ENCODE measurements at regions not wholly inside any gene's neighbourhood (a gene's known extent, or its start where the extent isn't known, plus 50 kb on each side); places are given as distances from the start of the nearest gene placed in this dataset.
"Not testable (repeated sequence)": the region's sequence is repeated elsewhere in the genome, so short reads cannot be mapped to it uniquely, and the experiment has no call there.

GRCh38 chr21:14290576-14290975 lies 74.6 kb downstream of the RBM11 start:
- intact Hi-C loops (cut with micrococcal nuclease) = no loop called here
- H3K4me3 Mint-ChIP-seq = no peak overlapping the region
- POLR2A ChIA-PET = no interaction called here
- H3K9me3 Mint-ChIP-seq = no peaks in the 10 kb centered on the region
- no peak for ATAC-seq
- no peaks in the 10 kb centered on the region for H3K36me3 Mint-ChIP-seq (ENCODE audit: low read depth)
- CTCF ChIA-PET = no interaction called here
- no peak for TF ChIP-seq CTCF (IDR thresholded peaks at IDR 0.05)
- no peaks in the 10 kb centered on the region for H3K4me1 Mint-ChIP-seq (ENCODE audit: low read depth)
- H3K27me3 Mint-ChIP-seq = no peaks in the 10 kb centered on the region
- no peak overlapping the region for H3K27ac Mint-ChIP-seq
- no peak for DNase-seq

DNA sequence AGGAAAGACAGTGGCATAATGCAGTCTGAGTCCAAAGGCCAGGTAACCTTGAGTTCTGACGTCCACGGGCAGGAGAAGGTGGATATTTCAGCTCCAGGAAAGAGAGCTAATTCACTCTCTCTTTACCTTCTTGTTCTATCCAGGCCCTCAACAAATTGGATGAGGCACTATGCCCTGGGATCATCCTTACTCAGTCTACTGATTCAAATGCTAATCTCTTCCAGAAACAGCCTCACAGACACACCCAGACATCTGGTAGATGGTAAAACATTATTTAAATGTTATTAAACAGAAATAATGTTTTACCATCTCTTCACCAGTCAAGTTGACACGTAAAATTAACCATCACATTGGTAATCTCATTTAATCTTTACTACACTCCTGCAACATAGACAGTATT lies 73.0 kb downstream of the RBM11 start:
- Mint-ChIP-seq H3K36me3 (ENCODE audit: low read depth) (no peaks in the 10 kb centered on the region), H3K4me1 (ENCODE audit: low read depth) (no peaks in the 10 kb centered on the region), H3K4me3 (no peak overlapping the region), H3K9me3 (no peaks in the 10 kb centered on the region), H3K27ac (no peak overlapping the region), H3K27me3 (no peaks in the 10 kb centered on the region)
- ATAC-seq = no peak
- no peak for TF ChIP-seq CTCF (IDR thresholded peaks at IDR 0.05)
- DNase-seq = no peak
- intact Hi-C loops (cut with micrococcal nuclease) = no loop called here
- ChIA-PET POLR2A (no interaction called here), CTCF (no interaction called here)

DNA sequence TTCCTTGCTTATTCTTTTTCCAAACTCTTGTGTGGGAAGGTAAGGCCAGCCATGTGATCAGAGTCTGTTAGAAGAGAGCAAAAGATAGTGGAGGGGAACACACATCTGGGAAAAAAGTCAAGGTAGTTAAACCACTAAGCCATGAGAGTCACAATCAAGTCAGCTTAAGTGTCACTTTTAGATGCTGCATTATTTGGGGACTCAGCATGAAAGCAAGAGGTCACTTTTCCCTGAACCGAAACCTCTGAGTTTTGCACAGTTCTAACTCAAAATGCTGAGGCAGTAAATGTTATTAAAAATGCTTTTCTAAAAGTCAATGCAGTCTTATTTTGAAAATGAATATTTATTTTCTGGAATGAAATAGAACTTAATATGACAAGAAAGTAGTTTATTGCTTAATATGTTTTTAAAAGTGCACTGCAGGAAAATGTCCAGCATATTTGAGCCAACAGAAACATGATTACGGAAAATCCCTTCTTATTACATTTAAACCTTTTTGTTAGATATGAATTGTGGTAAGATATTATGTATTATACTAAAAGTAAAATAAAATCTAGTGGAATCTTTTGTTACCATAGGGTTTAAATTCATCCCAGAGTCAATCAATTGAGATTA lies 69.3 kb downstream of the RBM11 start:
- H3K27me3 Mint-ChIP-seq = peaks cover 11% of the 10 kb centered on the region
- no peaks in the 10 kb centered on the region for H3K4me1 Mint-ChIP-seq (ENCODE audit: low read depth)
- intact Hi-C loops (cut with micrococcal nuclease) = no loop called here
- H3K9me3 Mint-ChIP-seq = no peaks in the 10 kb centered on the region
- POLR2A ChIA-PET = no interaction called here
- no peak overlapping the region for H3K27ac Mint-ChIP-seq
- TF ChIP-seq CTCF (IDR thresholded peaks at IDR 0.05) = no peak
- H3K4me3 Mint-ChIP-seq = no peak overlapping the region
- CTCF ChIA-PET = no interaction called here
- H3K36me3 Mint-ChIP-seq (ENCODE audit: low read depth) = no peaks in the 10 kb centered on the region
- DNase-seq (no peak), ATAC-seq (no peak)

GRCh38 chr21:14284481-14284880 lies 68.5 kb downstream of the RBM11 start:
- no peak for TF ChIP-seq CTCF (IDR thresholded peaks at IDR 0.05)
- Mint-ChIP-seq H3K27ac (no peak overlapping the region), H3K9me3 (no peaks in the 10 kb centered on the region), H3K4me3 (no peak overlapping the region), H3K27me3 (peaks cover 13% of the 10 kb centered on the region), H3K4me1 (ENCODE audit: low read depth) (no peaks in the 10 kb centered on the region), H3K36me3 (ENCODE audit: low read depth) (no peaks in the 10 kb centered on the region)
- ChIA-PET CTCF (no interaction called here), POLR2A (no interaction called here)
- intact Hi-C loops (cut with micrococcal nuclease) = no loop called here
- ATAC-seq (no peak), DNase-seq (no peak)

DNA sequence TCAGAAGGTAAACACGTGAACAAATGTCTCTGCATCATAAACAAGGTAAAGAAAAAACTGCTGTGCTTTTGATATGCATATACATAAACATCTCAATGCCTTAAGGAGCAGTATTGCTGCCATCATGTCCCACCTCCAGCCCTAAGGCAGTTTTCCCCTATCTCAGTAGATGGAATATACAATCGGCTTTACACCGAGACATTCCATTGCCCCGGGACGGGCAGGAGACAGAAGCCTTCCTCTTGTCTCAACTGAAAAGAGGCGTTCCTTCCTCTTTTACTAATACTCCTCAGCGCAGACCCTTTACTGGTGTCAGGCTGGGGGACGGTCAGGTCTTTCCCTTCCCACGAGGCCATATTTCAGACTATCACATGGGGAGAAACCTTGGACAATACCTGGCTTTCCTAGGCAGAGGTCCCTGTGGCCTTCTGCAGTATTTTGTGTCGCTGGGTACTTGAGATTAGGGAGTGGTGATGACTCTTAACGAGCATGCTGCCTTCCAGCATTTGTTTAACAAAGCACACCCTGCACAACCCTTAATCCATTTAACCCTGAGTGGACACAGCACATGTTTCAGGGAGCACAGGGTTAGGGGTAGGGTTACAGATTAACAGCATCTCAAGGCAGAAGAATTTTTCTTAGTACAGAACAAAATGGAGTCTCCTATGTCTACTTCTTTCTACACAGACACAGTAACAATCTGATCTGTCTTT lies 65.4 kb downstream of the RBM11 start:
- H3K4me1 Mint-ChIP-seq (ENCODE audit: low read depth); H3K9me3 Mint-ChIP-seq; CTCF ChIA-PET; H3K27ac Mint-ChIP-seq; ATAC-seq; intact Hi-C loops (cut with micrococcal nuclease); H3K4me3 Mint-ChIP-seq; H3K36me3 Mint-ChIP-seq (ENCODE audit: low read depth); DNase-seq; POLR2A ChIA-PET: not testable (repeated sequence)
- peaks cover 18% of the 10 kb centered on the region for H3K27me3 Mint-ChIP-seq

Measured in activated CD8-positive, alpha-beta T cell treated with anti-CD3 and anti-CD28 coated beads for 36 hours (primary cell).